ENCODE measurements at regions not wholly inside any gene's neighbourhood (a gene's known extent, or its start where the extent isn't known, plus 50 kb on each side); places are given as distances from the start of the nearest gene placed in this dataset.

DNA sequence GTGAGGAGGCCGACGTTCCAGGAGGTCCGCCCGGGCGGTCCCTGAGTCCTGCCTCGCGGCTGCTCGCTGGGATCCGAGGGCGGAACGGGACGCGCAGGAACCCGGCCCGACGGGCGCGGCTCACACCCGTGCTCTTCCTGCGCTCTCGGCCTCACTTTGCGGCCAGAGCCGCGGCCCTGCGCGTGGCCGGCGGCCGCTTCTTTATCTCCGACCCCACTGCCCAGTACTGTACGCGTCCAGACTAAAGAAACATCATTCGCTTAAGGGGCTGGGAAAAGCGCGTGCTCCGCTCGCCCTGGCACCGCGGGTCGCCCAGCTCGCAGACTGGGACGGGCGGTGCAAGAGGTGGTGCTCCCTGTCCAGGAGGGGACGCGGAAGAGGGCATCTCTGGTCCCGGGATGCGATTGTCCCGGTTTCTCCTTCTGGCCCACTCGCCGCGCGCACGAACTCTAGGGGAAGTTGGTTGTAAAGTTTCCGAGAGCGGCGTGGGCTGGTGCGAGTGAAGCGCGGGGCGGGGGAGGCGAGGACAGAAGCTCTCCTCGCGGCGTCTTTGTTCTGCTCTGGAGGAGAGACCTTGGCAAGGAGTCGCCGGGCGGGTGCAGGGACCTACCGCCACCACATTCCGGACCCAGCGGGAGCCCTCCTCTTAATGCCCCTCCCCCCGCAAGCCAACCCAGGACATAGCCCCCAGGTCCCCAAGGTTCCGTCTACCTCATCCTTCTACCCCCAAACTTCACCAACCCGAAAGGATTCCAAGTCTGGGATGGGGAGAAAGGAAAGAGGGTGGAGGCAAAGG, 71.0 kb downstream of the SOX4 start:
- peak overlapping the region; percentile 28 for H3K4me3 ChIP-seq (ENCODE audit: low read depth, low read length)
- ChIA-PET CTCF (interaction anchor here (0.9 to 1.9 kb wide), 2 partner anchors 43 to 193 kb away, joined by 4 read pairs; no protein-coding TSS in a partner anchor), POLR2A (no interaction called here)
- H3K27me3 ChIP-seq (ENCODE audit: control insufficient read depth, insufficient read depth, low read length), result peaks cover 41% of the 10 kb centered on the region
- no peak for DNase-seq (ENCODE audit: low read depth)
- no peaks in the 10 kb centered on the region for H3K36me3 ChIP-seq (ENCODE audit: control insufficient read depth, insufficient read depth, low read length)
- TF ChIP-seq, protein P1, sequence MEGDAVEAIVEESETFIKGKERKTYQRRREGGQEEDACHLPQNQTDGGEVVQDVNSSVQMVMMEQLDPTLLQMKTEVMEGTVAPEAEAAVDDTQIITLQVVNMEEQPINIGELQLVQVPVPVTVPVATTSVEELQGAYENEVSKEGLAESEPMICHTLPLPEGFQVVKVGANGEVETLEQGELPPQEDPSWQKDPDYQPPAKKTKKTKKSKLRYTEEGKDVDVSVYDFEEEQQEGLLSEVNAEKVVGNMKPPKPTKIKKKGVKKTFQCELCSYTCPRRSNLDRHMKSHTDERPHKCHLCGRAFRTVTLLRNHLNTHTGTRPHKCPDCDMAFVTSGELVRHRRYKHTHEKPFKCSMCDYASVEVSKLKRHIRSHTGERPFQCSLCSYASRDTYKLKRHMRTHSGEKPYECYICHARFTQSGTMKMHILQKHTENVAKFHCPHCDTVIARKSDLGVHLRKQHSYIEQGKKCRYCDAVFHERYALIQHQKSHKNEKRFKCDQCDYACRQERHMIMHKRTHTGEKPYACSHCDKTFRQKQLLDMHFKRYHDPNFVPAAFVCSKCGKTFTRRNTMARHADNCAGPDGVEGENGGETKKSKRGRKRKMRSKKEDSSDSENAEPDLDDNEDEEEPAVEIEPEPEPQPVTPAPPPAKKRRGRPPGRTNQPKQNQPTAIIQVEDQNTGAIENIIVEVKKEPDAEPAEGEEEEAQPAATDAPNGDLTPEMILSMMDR (IDR thresholded peaks at IDR 0.05; ENCODE audit: insufficient read depth, low read depth, low read length), result no peak

DNA sequence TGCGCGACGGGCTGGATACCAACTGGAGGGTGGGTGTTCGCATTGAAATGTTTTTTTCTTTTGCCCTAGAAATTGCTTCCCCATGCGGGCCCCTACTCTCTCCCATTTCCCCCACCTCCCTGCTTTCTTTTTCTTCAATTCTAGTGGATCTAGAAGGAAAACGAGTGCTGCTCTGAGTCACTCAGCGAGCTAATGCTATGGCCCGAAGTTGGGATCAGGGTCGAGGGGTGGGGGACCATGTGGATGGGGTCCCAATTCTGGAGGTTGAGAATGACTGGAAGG, 71.5 kb downstream of the SOX4 start:
- Histone ChIP-seq H3K27me3 (ENCODE audit: control insufficient read depth, insufficient read depth, low read length) (peaks cover 41% of the 10 kb centered on the region), H3K4me3 (ENCODE audit: low read depth, low read length) (no peak overlapping the region; the same call in 1 of the 2 replicates), H3K36me3 (ENCODE audit: control insufficient read depth, insufficient read depth, low read length) (no peaks in the 10 kb centered on the region)
- TF ChIP-seq, protein P1 (IDR thresholded peaks at IDR 0.05; ENCODE audit: insufficient read depth, low read depth, low read length), result no peak
- no peak for DNase-seq (ENCODE audit: low read depth)
- POLR2A ChIA-PET, result no interaction called here
- CTCF ChIA-PET, result interaction anchor here (1.9 kb wide), 1 partner anchor 43 kb away, joined by 4 read pairs; no protein-coding TSS in a partner anchor

DNA sequence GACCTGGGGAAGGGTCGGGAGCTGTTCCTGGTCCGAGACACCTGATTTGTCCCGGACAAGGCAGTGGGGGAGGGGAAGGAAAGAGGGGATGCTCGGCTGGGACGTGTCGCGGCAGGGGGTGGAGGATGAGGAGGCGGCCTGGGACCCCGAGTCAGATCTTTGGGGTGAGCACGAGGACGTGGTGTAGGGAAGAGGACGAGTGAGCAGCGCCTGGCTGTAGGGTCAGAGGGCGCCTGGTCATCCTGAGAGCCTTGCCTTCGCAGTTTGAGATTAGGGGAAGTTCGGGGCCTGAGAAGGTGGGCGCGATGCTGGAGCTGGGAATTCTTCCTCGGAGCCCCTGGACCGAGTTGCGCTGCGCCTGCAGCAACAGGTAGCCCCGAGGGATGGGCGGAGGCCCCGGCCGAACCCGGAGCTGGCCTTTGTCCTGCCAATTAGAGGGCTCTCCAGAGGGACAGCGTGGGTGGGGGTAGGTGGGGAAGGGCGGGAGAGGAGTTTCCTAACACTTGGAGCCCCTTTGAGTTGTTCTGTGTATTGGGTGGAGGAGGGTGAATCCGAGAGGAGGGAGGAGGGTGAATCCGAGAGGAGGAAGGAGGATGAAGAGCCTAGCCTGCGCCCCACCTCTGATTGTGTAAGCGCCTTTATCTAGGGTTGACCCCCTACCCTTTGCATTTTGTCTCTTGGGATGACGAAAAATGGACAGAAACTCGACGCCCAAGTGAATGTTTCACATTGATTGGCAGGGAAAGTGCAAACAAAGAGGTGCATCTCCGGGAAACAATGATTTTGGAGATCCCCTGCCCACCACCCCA, 72.0 kb downstream of the SOX4 start:
- peaks cover 41% of the 10 kb centered on the region for H3K27me3 ChIP-seq (ENCODE audit: control insufficient read depth, insufficient read depth, low read length)
- POLR2A ChIA-PET, result no interaction called here
- H3K36me3 ChIP-seq (ENCODE audit: control insufficient read depth, insufficient read depth, low read length), result no peaks in the 10 kb centered on the region
- H3K4me3 ChIP-seq (ENCODE audit: low read depth, low read length), result no peak overlapping the region; the same call in 1 of the 2 replicates
- CTCF ChIA-PET, result interaction anchor here (1.9 kb wide), 1 partner anchor 42 kb away, joined by 4 read pairs; no protein-coding TSS in a partner anchor
- DNase-seq (ENCODE audit: low read depth), result no peak
- TF ChIP-seq, protein P1 (IDR thresholded peaks at IDR 0.05; ENCODE audit: insufficient read depth, low read depth, low read length), result no peak

DNA sequence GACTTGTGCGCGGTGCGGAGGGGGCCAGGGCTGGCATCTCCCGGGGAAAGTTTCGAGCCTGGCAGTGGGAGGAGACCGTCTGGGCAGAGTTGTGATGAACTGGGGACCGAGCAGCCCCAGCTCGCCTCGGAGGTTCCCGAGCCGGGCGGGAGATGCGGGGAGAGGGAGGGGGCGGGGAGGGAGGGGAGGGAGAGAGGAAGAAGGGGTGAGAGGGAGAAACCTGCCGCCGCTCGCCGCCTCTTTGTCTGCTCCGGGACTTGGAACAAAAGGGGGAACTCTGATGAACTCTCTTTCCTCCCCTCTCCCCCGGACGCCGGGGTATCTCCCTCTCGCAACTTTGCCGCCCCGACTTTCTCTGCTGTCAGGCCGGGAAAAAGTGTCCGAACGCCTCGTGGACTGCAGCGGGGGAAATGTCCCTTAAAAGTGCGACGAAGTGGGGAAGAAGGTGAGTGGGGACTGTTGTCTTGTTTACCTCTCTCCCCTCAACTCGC, 72.7 kb downstream of the SOX4 start:
- POLR2A ChIA-PET, result interaction anchor here (0.5 kb wide), 1 partner anchor 955 kb away, joined by 3 read pairs; no protein-coding TSS in a partner anchor
- DNase-seq (ENCODE audit: low read depth), result no peak
- CTCF ChIA-PET, result interaction anchor here (1.9 kb wide), 1 partner anchor 41 kb away, joined by 4 read pairs; no protein-coding TSS in a partner anchor
- H3K4me3 ChIP-seq (ENCODE audit: low read depth, low read length), result peak overlapping the region; percentile 31
- TF ChIP-seq, protein P1 (IDR thresholded peaks at IDR 0.05; ENCODE audit: insufficient read depth, low read depth, low read length), result no peak
- peaks cover 41% of the 10 kb centered on the region for H3K27me3 ChIP-seq (ENCODE audit: control insufficient read depth, insufficient read depth, low read length)
- H3K36me3 ChIP-seq (ENCODE audit: control insufficient read depth, insufficient read depth, low read length), result no peaks in the 10 kb centered on the region
